WTC11 (cell line): ENCODE measurements at regions not wholly inside any gene's neighbourhood (a gene's known extent, or its start where the extent isn't known, plus 50 kb on each side); places are given as distances from the start of the nearest gene placed in this dataset.

ENCODE experiments used
- E2F1 ChIP-seq: sonication (generic); formaldehyde crosslinking; IDR thresholded peaks from 2 replicates; pipeline ENCODE4 v1.8.0; 2022; ENCODE audit warnings: mild to moderate bottlenecking, missing genetic modification reagents
- ETV6 ChIP-seq: sonication (generic); formaldehyde crosslinking; IDR thresholded peaks from 2 replicates; pipeline ENCODE4 v1.8.1; 2022; ENCODE audit warnings: mild to moderate bottlenecking, missing genetic modification reagents
- GTF2I ChIP-seq: fragments of 250-450 bp; sonication (Bioruptor Pico); conservative IDR thresholded peaks from 2 replicates; pipeline ENCODE4 v1.4.0; 2021; ENCODE audit warnings: mild to moderate bottlenecking
- HMGXB4 ChIP-seq: sonication (generic); formaldehyde crosslinking; IDR thresholded peaks from 2 replicates; pipeline ENCODE4 v1.8.1; 2023; ENCODE audit warnings: mild to moderate bottlenecking, moderate library complexity, missing genetic modification reagents
- JAZF1 ChIP-seq: fragments of 250-450 bp; sonication (Bioruptor Pico); IDR thresholded peaks from 2 replicates; pipeline ENCODE4 v1.9.0; 2021; ENCODE audit warnings: moderate library complexity, mild to moderate bottlenecking, inconsistent platforms
- NR3C1 ChIP-seq: sonication (generic); formaldehyde crosslinking; conservative IDR thresholded peaks from 2 replicates; pipeline ENCODE4 v1.8.1; 2023; ENCODE audit warnings: low read depth, mild to moderate bottlenecking, missing genetic modification reagents
- ZNF317 ChIP-seq: sonication (generic); formaldehyde crosslinking; IDR thresholded peaks from 2 replicates; pipeline ENCODE4 v1.8.1; 2023; ENCODE audit warnings: low read depth, mild to moderate bottlenecking, moderate library complexity, missing genetic modification reagents, borderline replicate concordance
- TF ChIP-seq, protein P1 (sequence below): fragments of 200-600 bp; IDR thresholded peaks from 2 replicates; pipeline ENCODE4 v1.8.0; 2022; ENCODE audit warnings: antibody characterized with exemption
- TF ChIP-seq, protein P2 (sequence below): sonication (generic); formaldehyde crosslinking; IDR thresholded peaks from 2 replicates; pipeline ENCODE4 v1.8.1; 2023; ENCODE audit warnings: mild to moderate bottlenecking, missing genetic modification reagents, moderate library complexity

GRCh38 chr15:35858707-35859106 is 312.7 kb upstream of the DPH6 start:
- TF ChIP-seq ZNF317: no peak
- no peak for TF ChIP-seq E2F1 (CRISPR knock-in tag)
- TF ChIP-seq HMGXB4: no peak
- TF ChIP-seq GTF2I (CRISPR knock-in tag): no peak
- TF ChIP-seq, protein P1, sequence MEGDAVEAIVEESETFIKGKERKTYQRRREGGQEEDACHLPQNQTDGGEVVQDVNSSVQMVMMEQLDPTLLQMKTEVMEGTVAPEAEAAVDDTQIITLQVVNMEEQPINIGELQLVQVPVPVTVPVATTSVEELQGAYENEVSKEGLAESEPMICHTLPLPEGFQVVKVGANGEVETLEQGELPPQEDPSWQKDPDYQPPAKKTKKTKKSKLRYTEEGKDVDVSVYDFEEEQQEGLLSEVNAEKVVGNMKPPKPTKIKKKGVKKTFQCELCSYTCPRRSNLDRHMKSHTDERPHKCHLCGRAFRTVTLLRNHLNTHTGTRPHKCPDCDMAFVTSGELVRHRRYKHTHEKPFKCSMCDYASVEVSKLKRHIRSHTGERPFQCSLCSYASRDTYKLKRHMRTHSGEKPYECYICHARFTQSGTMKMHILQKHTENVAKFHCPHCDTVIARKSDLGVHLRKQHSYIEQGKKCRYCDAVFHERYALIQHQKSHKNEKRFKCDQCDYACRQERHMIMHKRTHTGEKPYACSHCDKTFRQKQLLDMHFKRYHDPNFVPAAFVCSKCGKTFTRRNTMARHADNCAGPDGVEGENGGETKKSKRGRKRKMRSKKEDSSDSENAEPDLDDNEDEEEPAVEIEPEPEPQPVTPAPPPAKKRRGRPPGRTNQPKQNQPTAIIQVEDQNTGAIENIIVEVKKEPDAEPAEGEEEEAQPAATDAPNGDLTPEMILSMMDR: no peak
- TF ChIP-seq ETV6: no peak
- no peak for TF ChIP-seq NR3C1 (CRISPR knock-in tag)
- TF ChIP-seq, protein P2, sequence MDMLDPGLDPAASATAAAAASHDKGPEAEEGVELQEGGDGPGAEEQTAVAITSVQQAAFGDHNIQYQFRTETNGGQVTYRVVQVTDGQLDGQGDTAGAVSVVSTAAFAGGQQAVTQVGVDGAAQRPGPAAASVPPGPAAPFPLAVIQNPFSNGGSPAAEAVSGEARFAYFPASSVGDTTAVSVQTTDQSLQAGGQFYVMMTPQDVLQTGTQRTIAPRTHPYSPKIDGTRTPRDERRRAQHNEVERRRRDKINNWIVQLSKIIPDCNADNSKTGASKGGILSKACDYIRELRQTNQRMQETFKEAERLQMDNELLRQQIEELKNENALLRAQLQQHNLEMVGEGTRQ (CRISPR knock-in tag): no peak
- no peak for TF ChIP-seq JAZF1 (CRISPR knock-in tag)
